ENCODE measurements at regions not wholly inside any gene's neighbourhood (a gene's known extent, or its start where the extent isn't known, plus 50 kb on each side); places are given as distances from the start of the nearest gene placed in this dataset.

DNA sequence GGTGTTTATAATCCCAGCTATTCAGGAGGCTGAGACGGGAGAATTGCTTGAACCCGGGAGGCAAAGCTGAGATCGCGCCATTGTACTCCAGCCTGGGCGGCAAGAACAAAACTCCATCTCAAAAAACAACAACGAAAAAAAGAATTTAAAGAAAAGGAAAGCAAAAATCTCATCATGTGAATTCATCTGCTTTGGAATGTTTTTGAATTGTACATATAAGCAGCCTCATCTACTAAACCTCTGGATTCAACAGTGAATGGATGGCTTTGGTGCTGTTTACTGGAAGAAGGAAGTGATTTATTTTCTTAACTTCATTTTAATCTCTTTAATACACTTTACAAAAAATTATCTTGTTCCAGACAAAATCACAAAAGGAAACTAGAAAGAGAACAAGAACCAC lies 51.8 kb upstream of the PNRC1 start:
- no peak for DNase-seq

DNA sequence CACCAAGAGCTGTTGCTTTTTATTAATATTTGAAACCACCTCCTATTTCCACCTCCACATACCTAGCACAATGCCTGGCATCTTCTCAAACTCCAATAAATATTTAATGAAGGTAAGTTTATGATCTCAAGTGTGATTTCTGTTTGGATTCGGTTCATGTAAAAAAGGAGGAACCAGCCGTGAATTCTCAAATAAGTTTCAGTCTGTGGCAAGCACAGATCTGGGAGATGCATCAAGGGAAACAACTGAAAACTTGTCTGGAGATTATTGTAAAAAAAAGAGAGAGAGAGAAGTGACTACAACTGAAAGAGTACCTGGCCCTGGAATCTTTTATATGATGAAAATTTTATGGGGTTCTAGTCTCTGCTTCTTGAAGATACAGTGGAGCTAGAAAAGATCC lies 52.8 kb upstream of the PNRC1 start:
- no peak for DNase-seq

DNA sequence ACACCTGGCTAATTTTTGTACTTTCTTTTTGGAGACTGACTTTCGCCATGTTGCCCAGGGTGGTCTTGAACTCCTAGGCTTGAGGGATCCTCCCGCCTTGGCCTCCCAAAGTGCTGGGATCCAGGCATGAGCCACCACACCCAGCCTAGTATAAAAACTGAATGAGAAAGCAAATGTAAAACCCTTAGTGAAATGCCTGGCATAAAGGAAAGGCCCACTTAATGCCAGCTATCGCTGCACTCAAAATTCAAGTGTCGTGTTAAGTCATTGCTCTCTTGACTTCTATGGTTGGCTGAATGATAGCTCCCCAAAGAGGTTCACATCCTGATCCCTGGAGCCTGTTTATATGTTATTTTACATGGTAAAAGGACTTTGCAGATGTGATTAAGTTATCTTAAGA lies 54.4 kb upstream of the PNRC1 start:
- DNase-seq = no peak

DNA sequence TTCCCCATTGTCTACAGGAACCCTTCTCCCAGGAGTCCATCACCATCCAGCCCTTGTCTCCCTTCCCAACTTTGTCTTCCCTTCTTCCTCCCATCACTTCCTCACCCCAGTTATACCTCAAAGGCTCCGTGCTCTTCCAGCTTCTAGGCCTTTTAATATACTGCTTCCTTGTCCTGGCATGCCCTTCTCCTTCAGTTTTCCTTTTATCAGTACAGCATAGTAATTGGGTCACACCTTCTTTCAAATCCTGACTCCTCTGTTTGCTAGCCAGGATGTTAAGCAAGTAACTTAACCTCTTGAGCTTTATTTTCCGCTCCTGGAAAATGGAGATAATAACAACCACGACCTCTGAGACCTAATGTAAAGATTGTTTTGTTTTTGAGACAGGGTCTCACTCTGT lies 54.9 kb upstream of the PNRC1 start:
- DNase-seq = no peak

DNA sequence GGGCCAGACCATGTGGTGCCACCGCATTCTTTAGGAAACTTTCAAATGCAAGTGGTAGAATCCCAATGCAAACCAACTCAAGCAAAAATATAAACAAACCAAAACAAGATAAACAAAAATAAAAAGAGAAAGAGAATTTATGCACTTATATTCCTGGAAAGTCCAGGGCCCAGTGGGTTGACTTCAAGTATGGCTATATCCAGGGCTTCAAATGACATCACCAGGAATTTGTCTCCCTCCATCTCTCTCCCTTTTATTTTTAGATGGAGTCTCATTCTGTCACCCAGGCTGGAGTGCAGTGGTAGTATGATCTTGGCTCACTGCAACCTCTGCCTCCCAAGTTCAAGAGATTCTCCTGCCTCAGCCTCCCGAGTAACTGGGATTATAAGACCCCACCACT lies 56.1 kb upstream of the PNRC1 start:
- no peak for DNase-seq

DNA sequence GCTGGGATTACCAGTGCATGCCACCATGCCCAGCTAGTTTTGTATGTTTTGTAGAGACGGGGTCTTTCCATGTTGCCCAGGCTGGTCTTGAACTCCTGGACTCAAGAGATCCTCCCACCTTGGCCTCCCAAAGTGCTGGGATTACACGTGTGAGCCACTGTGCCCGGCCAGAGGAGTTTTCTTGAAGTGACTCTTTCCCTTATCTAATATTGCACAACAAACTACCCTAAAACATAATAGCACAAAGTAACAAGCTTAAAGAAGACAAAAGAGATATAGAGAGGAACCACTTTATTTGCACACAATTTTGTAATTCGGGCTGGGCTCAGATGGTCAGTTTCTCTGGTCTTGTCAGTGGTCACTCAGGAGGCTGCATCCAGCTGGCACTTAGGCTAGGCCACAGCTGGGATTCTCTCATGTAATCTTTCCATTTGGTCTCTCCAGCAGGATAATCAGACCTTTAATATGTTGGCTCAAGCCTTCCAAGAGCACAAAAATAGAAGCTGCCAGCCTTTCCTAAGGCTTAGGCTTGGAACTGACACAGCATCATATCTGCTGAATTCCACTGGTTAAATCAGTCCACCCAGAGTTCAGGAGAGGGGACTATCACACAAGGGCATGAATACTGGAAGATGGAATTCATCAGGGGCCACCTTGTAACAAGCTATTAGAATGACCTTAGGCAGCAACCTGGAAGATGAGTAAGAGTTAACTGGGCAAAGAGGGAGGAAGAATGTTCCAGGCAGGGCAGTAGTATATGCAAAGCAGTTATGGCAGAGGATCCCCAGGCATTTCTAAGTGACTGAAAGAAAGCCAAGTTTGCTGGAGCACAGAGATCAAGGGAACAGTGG lies 56.7 kb upstream of the PNRC1 start:
- no peak for DNase-seq

DNA sequence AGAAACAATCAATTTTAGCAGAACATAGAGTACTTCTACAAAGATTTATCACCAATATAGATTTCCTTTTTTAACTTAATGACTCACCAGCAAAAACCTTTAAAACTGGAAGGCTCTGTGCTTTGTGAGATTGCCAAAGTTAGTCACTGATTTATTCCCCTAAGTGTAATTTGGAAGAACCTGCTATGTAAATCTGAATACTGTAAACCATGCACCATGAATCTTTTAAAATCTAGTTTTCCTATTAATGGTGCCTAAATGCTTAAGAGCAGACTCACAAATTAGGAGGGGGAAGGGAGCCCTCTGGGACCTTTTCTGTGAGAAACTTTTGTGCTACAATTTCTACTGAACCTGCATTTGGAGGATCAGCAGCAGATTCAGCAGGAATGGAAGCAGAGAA lies 57.8 kb upstream of the PNRC1 start:
- peak; percentile 19 for DNase-seq

DNA sequence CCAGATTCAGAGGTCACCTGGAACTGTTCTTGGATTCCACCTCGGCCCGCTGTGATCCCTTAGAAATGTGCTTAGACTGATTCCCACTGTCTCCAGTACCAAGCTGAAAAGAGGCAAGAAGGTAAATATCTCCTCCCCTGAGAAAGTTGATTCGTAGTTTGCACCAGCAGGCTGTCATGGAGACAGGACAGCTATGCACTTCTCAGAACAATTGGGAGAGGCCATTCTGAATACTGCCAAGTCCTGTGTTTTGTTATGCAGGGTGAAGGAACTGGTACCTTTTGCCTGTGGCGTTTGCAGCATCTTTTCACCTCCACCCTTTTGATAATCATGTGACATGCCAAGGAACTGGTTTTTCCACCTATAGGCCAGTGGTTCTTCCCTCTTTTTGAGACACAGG lies 58.2 kb upstream of the RNGTT start:
- no peak for DNase-seq

DNA sequence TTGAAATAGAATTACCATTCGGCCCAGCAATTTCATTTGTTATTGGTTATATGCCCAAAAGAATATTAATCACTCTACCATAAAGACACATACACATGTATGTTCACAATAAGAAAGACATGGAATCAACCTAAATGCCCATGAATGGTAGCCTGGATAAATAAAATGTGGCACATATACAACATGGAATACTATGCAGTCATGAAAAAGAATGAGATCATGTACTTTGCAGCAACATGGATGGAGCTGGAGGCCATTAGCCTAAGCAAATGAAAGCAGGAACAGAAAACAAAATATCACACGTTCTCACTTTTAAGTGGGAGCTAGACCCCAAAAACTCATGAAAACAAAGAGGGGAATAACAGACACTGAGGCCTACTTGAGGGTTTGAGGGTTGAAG lies 52.6 kb upstream of the RNGTT start:
- DNase-seq = no peak

DNA sequence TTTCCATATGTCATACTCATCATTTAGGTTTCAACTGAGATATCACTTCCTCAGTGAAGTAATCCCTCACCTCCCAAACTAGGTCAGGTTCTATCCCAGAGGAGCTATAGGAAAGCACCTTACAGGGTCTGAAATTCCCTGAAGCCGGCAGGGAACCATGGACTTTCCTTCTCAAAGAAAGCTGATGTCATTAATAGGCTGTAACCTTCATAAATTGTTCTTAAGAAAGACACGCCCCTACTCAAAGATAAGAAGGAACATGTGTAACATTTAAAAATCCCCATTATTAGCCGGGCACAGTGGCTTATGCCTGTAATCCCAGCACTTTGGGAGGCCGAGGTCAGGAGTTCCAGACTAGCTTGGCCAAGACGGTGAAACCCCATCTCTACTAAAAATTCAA lies 50.0 kb upstream of the RNGTT start:
- DNase-seq = no peak
